Left colon (tissue), 2 donors: ENCODE measurements at regions not wholly inside any gene's neighbourhood (a gene's known extent, or its start where the extent isn't known, plus 50 kb on each side); places are given as distances from the start of the nearest gene placed in this dataset.
A peak's percentile ranks its signal among the peaks of the same experiment; 100 is the strongest.

ENCODE experiments used
- ATAC-seq: fragments of 200-7000 bp; cut with Tn5 transposase; one replicate; pipeline ENCODE4 v1.9.1; 2020; ENCODE audit warnings: mild to moderate bottlenecking, moderate library complexity
- DNase-seq, 2 donors: peaks; one replicate each; pipeline ENCODE4 v3.0.0-alpha.2; 2020
- intact Hi-C, 2 donors: fragments of 100-400 bp; cut with DNase I in 1 of 2; cut with micrococcal nuclease in 1 of 2; formaldehyde crosslinking; loops; one replicate each; pipeline versions ENCODE4 v1.11.2 to v1.14.0; 2022; cut with DNase I, micrococcal nuclease
- donor health status: DM: no; HTN: no; CAD: no.
- donor health status: DM: yes; HTN: yes; CAD: no.

DNA sequence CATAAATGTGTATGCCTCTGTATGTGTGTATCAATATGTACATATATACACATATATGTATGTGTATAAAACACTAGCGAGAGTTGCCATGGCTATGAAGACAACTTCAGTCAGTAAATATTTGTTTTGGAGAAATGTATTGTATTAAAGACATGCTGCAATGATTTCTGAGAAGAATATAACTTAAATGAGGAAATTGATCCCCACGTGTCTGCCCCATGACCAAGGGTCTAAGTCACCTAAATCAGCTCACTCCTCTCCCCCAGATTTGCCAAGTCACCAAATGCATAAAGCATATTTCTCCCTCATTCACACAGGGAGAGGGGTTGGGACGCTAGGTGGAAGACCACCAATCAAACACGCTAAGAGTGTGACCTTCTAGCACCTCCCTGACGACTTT is 58.3 kb upstream of the LYST start:
- peak in 1 of 2 donors; percentile 6 for DNase-seq
- ATAC-seq = no peak
- intact Hi-C loops = no loop called here

DNA sequence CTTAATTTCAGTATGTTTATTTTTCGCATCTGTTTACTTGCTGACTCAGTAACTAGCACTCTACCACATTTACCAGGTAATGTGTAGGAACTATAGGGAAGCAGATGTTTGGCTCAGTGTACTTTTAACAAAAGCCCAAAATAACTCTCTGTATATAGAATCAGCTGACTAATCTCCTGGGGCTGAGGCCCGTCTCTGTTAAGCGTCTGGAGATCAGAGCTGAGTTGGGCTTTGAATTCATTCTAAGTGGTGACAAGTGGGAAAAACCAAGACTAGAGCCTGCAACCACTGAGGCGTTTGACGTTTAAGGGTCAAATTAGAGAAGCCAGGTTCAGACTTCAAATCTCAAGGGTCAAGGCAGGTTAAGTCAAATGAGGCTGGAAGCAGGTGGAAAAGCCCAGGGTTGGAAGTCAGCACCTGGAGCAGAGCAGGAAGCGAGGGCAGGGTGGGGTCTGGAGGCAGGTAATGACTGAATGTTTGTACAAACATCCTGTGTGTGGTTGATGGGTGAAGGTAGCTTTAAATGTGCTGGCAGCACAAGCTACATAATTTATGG is 56.8 kb upstream of the LYST start:
- ATAC-seq (peak; percentile 91), DNase-seq (peak; percentile 66 to 75)
- intact Hi-C loops = no loop called here

DNA sequence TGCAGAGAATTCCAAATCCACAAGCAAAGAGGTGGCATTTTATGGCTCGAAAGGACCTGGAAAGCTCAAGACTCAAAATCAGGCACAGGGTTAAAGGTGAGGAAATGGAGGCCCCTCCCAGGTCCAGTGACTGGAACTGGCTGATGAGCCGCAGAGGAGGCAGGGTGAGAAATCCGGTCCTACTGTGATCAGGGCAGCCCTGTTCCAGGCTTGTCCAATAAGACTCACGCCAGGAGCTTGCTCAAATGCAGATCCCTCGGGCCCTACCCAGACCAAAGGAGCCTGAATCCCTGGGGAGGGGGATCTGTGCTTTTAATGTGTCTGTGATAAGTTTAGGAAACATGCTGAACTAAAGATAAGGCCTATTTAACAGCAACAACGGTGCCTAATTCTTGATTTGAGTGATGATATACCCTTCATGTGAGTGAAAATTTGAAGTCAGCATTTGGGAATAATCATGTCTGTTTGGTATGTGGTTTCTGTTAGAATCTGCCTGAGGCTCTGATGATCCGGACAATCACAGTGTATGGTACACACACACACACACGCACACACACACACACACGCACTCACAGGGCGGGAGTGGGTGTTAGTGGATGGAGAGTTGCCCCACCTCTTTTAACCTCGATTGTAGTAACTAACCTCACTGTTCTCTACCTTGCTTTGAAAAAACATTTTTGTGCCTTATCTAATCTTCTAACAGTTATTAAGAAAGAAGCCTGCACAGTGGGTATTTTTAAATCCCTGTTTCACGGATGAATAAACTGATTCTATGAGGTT is 54.1 kb upstream of the LYST start:
- no peak for DNase-seq
- intact Hi-C loops = no loop called here
- ATAC-seq = peak; percentile 29

DNA sequence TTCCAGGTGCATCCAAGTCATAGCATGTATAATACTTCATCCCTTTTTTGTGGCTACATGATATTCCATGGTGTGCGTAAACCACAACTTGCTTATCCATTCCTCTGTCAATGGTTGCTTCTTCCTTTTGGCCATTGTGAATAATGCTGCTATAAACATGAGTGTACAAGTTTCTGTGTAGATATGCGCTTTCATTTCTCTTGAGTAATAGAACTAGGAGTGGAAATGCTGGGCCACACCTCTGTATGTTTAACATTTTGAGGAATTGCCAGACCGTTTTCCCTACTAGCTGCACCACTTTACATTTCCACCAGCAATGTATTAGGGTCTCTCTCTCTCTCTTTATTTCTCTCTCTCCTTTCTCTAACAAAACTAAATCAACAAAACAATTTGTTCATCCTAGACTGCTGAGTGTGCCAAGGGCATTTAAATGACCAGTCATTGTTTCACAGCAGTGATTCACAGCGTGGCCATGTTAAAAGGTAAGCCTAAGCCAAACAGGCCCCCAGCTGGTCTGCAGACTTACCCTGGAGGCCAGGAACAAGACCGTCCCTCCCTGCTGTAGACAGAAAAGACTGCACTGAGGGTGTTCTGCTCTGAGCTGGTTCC is 53.2 kb upstream of the LYST start:
- intact Hi-C loops = no loop called here
- DNase-seq (no peak), ATAC-seq (peak; percentile 74)

DNA sequence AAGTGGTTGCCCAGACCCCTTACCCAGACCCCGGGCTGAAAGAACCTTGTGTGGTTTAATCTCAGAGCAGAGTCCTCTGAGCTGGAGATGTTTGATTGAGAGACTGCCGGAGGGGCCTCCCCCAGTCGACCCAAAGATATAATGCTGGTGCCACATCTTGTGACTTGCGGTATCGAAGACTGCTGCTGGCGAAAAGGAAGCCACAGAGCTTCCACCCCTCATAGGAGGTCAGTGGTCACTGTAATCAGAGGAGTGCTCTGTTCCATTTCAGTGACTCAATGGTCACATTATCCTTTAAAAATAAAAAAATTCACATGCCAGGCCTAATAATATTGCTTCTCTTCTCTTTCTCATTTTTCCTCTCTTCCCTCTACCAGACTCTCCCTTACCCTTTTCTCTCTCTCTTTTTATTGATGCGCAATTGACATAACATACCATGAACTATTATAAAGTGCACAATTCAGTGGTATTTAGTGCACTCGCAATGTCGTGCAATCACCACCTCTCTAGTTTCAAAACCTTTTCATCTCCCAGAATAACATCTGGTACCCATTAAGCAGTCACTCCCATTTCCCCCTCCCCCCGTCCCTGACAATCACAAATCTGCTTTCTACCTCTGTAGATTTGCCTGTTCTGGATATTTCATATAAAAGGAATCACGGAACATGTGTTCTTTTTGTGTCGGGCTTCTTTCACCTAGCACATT is 52.6 kb upstream of the LYST start:
- ATAC-seq = no peak
- DNase-seq = no peak
- intact Hi-C loops = no loop called here

DNA sequence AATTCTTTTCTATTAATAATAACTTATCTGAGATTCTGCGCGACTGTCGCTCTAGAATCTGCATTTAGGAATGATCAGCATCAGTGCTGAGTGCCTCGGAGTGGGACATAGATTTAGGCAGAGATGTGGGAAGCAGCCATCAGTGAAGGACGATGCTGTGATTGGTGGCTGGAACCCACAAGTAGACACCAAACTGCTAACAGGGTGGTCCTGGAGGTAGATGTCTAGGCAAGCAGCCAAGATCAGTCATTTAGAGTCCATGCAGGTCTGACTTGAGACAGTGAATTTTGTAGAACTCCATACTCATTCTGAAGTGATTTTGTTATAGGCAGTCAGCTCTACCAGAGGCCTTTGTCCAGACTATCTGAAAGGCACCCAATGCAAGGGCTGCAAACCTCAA is 51.8 kb upstream of the LYST start:
- DNase-seq = no peak
- intact Hi-C loops = no loop called here
- no peak for ATAC-seq

DNA sequence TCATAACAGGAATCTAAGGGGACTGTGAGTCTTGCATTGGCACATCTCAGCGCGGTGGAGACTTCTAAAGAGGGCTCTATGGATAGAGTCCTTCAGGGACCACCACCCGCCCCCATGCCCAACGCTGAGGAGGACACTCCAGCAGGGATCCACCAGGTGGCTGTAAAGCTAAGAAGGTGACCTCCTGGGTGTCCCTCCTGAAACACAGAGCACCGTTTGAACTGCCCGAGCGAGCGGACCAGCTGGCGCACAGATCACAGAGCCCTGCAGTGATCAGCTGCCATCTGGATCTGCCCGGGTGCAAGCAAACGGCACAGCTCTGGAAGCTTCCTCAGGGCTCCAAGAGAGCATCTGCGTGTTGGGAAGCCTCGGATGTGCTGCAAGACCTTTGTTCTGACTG is 51.3 kb upstream of the LYST start:
- no peak for ATAC-seq
- intact Hi-C loops = no loop called here
- DNase-seq = no peak

DNA sequence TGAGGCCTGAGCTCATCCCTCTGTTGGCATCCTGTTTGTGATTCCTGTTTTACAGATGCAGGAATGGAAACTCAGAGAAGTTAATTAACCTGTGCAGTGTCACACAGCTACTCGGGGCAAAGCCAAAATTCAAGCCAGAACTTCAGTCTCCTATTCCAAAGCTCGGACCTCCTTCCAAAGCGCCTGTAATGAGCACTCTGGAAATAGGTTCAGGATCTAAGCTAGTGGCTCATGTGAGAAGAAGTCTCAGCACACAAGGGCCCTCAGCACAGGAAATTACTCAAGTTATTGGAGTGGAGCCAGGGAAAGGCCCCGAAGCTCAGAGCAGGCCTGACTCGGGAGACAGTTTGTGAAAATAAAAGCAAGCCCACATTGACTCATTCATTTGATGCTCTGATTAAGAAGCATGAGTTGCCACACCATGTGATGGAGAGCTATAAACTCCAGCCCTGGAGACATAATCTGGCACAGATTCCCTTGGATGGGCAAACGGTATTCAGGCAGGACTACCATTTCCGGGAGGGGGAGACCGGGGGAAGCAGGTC is 50.6 kb upstream of the LYST start:
- intact Hi-C loops = no loop called here
- ATAC-seq = peak; percentile 11

More for the DNA sequence above, 50.6 kb upstream of the LYST start:
- peak in 1 of 2 donors; percentile 58 for DNase-seq
